Testis (tissue), 2 donors: ENCODE measurements at regions not wholly inside any gene's neighbourhood (a gene's known extent, or its start where the extent isn't known, plus 50 kb on each side); places are given as distances from the start of the nearest gene placed in this dataset.

Experiments
- DNase-seq: peaks from one replicate; pipeline ENCODE4 v3.0.0-alpha.2; 2019
- H3K27ac ChIP-seq, 2 donors: fragments of 200-600 bp; sonication (generic); one replicate each; pipeline ENCODE4 v1.5.1; 2019
- H3K27me3 ChIP-seq: fragments of 200-600 bp; sonication (generic); one replicate; pipeline ENCODE4 v1.5.1; 2019
- H3K36me3 ChIP-seq: fragments of 200-600 bp; sonication (generic); one replicate; pipeline ENCODE4 v1.5.1; 2017; ENCODE audit warnings: low read depth; ENCODE audit errors: missing control alignments
- H3K4me1 ChIP-seq: fragments of 200-600 bp; sonication (generic); one replicate; pipeline ENCODE4 v1.5.1; 2019
- H3K4me3 ChIP-seq, 2 donors: fragments of 200-600 bp; sonication (generic); one replicate each; pipeline ENCODE4 v1.5.1; 2017 to 2019
- H3K9me3 ChIP-seq: fragments of 200-600 bp; sonication (generic); one replicate; pipeline ENCODE4 v1.5.1; 2017
- CTCF ChIP-seq, 3 experiments: fragments of 450-650 bp in 2 of 3; fragments of 200-600 bp in 1 of 3; sonication (generic) in 1 of 3; IDR thresholded peaks; one replicate each; pipeline ENCODE4 v1.5.1; 2016 to 2019; ENCODE audit warnings: antibody characterized with exemption in 3 of 3, mild to moderate bottlenecking in 2 of 3, moderate library complexity in 1 of 3
- POLR2A ChIP-seq: fragments of 450-650 bp; IDR thresholded peaks from one replicate; pipeline ENCODE4 v1.6.1; 2017; ENCODE audit warnings: antibody characterized with exemption, mild to moderate bottlenecking, moderate library complexity
- WGBS, 2 donors: methylation state at CpG; one replicate each; pipeline ENCODE4 v1.1.5; 2018; 5-methylcytosine and 5-hydroxymethylcytosine counted together
- intact Hi-C: fragments of 100-400 bp; cut with DNase I; formaldehyde crosslinking; loops from one replicate; pipeline ENCODE4 v1.15.1; 2023; ENCODE audit warnings: low total_unique reads

GRCh38 chr1:84083307-84083706 lies 60.8 kb upstream of the PRKACB start:
- Histone ChIP-seq H3K27me3 (no peaks in the 10 kb centered on the region), H3K4me3 (no peak overlapping the region), H3K27ac (no peak overlapping the region), H3K4me1 (peaks cover 4% of the 10 kb centered on the region), H3K36me3 (no peaks in the 10 kb centered on the region), H3K9me3 (no peaks in the 10 kb centered on the region)
- WGBS, 2 donors, result 59 to 68% methylated on average over 3 of the region's 3 CpGs
- no peak for DNase-seq
- TF ChIP-seq CTCF (IDR thresholded peaks at IDR 0.05) (no peak), POLR2A (no peak)
- intact Hi-C loops, result no loop called here

- intact Hi-C loops, result no loop called here
- H3K4me1 ChIP-seq, result peaks cover 4% of the 10 kb centered on the region
- H3K36me3 ChIP-seq, result no peaks in the 10 kb centered on the region
- H3K27me3 ChIP-seq, result no peaks in the 10 kb centered on the region
- no peaks in the 10 kb centered on the region for H3K9me3 ChIP-seq
- no peak for DNase-seq
- peak overlapping the region; percentile 72 to 91 for H3K4me3 ChIP-seq
- H3K27ac ChIP-seq, result peak overlapping the region; percentile 92 to 97
- WGBS, 2 donors, result 20 to 24% methylated on average over 5 of the region's 5 CpGs
- no peak for TF ChIP-seq POLR2A
- no peak for TF ChIP-seq CTCF (IDR thresholded peaks at IDR 0.05)
Measured at GRCh38 chr1:84078842-84079202, 65.2 kb upstream of the PRKACB start.

- intact Hi-C loops, result no loop called here
Measured at GRCh38 chr1:84078108-84078841, 65.8 kb upstream of the PRKACB start.

GRCh38 chr1:84077476-84078107 lies 66.5 kb upstream of the PRKACB start:
- Histone ChIP-seq H3K27me3 (no peaks in the 10 kb centered on the region), H3K4me1 (no peaks in the 10 kb centered on the region), H3K4me3 (peak overlapping the region; percentile 72 to 91), H3K27ac (peak overlapping the region; percentile 92 to 97), H3K9me3 (no peaks in the 10 kb centered on the region), H3K36me3 (no peaks in the 10 kb centered on the region)
- TF ChIP-seq POLR2A (no peak), CTCF (IDR thresholded peaks at IDR 0.05) (peak in 1 of 3 experiments; percentile 5)
- peak; percentile 88 for DNase-seq
- WGBS, 2 donors, result 0% methylated on average over 18 to 51 of the region's 71 CpGs
- intact Hi-C loops, result no loop called here

More at GRCh38 chr1:84078108-84078841, 65.8 kb upstream of the PRKACB start:
- 1% methylated on average over 7 to 45 of the region's 61 CpGs for WGBS, 2 donors
- H3K36me3 ChIP-seq, result no peaks in the 10 kb centered on the region
- TF ChIP-seq POLR2A (no peak), CTCF (IDR thresholded peaks at IDR 0.05) (no peak)
- peaks cover 2% of the 10 kb centered on the region for H3K4me1 ChIP-seq
- H3K4me3 ChIP-seq, result peak overlapping the region; percentile 72 to 91
- no peaks in the 10 kb centered on the region for H3K9me3 ChIP-seq
- peak; percentile 57 for DNase-seq
- H3K27ac ChIP-seq, result peak overlapping the region; percentile 92 to 97
- no peaks in the 10 kb centered on the region for H3K27me3 ChIP-seq
